Panc1 (cell line): ENCODE measurements at regions not wholly inside any gene's neighbourhood (a gene's known extent, or its start where the extent isn't known, plus 50 kb on each side); places are given as distances from the start of the nearest gene placed in this dataset.

Experiments used
- CTCF ChIP-seq: fragments of 450-650 bp; IDR thresholded peaks from 2 replicates; pipeline ENCODE4 v1.5.1; 2017; ENCODE audit warnings: mild to moderate bottlenecking
- POLR2AphosphoS5 ChIP-seq: IDR thresholded peaks from 2 replicates; pipeline ENCODE4 v1.6.1; 2012; ENCODE audit warnings: mild to moderate bottlenecking, low read depth, low read length, moderate library complexity
- REST ChIP-seq, 2 experiments: IDR thresholded peaks; 2 replicates each; pipeline ENCODE4 v1.6.1; 2011 to 2012; ENCODE audit warnings: low read depth in 2 of 2, control low read depth in 1 of 2, low read length in 1 of 2, mild to moderate bottlenecking in 1 of 2, moderate library complexity in 1 of 2; ENCODE audit not compliant: insufficient read depth in 1 of 2
- TCF7L2 ChIP-seq: IDR thresholded peaks from 2 replicates; pipeline ENCODE4 v1.6.1; 2011; ENCODE audit warnings: mild to moderate bottlenecking, low read depth, low read length, inconsistent platforms

GRCh38 chr6:85986681-85987080 is 344.0 kb upstream of the SYNCRIP start:
- no peak for TF ChIP-seq CTCF
- TF ChIP-seq POLR2AphosphoS5 = no peak
- TF ChIP-seq REST (IDR thresholded peaks at IDR 0.05; ENCODE audit: insufficient read depth in 1 of 2, low read depth in 2 of 2, low read length in 1 of 2) = no peak
- no peak for TF ChIP-seq TCF7L2
